HG02763 (cell line): ENCODE measurements at regions not wholly inside any gene's neighbourhood (a gene's known extent, or its start where the extent isn't known, plus 50 kb on each side); places are given as distances from the start of the nearest gene placed in this dataset.

Experiments
- ATAC-seq: cut with Tn5 transposase; IDR thresholded peaks from one replicate; pipeline ENCODE4 v1.9.1; 2021; ENCODE audit warnings: mild to moderate bottlenecking, moderate library complexity; ENCODE audit not compliant: unreplicated experiment

DNA sequence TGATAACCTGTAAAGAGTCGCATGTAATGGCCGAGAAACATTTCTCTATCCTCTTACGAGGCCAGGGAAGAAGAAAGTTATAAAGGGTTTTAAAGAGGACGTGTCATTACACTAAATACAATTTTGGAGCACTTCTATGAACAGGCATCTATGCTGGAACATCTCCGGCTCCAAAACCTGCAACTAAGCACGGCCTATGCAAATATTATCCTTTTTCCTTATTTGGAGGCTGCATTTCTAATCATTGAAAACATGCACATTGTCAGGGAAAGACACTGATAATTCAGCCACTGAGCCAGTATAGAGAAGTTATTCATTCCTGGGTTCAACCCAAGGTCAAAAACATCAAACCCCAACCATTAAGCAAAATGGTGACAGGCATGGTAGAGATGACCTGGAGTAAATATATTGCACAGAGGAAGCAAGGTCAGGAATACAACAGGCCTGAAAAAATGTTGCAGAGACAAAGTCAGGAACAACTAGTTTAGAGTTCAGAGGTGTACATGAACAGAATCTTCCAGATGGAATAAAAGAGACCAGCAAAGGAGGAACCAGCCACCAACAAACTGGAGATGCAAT lies 674.1 kb downstream of the NR2F1-AS1 start:
- no peak for ATAC-seq

GRCh38 chr5:92904021-92904420 lies 677.0 kb downstream of the NR2F1-AS1 start:
- no peak for ATAC-seq

DNA sequence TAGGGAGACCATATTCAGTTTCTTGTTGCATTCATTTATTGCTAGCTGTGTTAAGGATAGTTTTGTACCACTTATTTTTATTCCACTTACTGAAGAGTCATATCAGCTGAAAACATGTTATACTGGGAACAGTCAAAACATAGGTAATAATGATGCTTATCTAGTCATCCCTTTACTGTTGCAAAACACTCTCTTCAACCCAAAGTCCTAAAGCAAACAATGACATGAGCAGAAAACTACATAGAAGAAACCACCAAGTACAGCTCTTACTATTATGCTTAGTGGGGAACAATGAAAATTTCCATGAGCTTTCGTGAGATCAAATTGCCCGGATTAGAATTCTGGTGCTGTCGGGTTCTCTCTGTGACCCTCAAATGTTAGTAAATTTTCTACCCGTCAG lies 681.4 kb downstream of the NR2F1-AS1 start:
- ATAC-seq = no peak

DNA sequence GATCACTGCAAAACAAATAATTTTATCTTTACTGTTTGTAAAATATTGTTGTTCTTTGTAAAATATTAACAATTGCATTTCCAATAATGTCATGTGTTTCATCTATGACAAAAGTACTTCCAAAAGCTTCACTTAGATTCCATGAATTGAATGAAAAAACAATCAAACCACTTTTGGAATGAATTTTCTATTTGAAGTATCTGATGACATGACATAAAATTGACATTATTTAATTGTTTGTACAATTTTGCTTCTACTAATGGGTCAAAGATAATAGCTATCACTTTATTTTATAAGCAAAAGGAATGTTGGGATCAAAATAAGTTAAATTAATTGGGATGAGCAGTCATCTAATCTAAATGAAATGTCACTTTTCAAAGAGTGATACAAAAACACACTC lies 684.3 kb downstream of the NR2F1-AS1 start:
- ATAC-seq = no peak

DNA sequence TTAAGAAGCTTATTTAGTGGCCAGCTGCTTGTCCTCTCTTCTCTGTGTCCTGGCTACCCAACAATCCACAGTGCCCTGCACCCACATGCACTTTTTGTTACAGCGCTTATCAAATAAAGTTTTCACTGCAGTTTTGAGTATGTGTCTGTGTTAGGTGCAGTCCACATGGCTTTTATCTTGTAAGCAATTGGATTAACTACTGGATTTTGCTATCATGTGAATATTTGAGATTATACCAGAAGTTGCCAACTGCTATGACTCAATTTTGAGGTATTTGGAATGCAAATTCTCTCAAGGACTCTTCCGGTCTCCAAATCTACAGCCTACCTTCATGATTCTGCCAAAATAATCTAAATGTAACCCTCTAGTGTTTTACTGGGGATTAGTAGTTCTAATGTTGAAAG lies 690.2 kb downstream of the NR2F1-AS1 start:
- no peak for ATAC-seq

- no peak for ATAC-seq
Measured at GRCh38 chr5:92889140-92889539, 691.9 kb downstream of the NR2F1-AS1 start.

- no peak for ATAC-seq
Measured at GRCh38 chr5:92887254-92887653, 693.8 kb downstream of the NR2F1-AS1 start.

GRCh38 chr5:92886751-92887150 lies 694.3 kb downstream of the NR2F1-AS1 start:
- ATAC-seq = no peak

DNA sequence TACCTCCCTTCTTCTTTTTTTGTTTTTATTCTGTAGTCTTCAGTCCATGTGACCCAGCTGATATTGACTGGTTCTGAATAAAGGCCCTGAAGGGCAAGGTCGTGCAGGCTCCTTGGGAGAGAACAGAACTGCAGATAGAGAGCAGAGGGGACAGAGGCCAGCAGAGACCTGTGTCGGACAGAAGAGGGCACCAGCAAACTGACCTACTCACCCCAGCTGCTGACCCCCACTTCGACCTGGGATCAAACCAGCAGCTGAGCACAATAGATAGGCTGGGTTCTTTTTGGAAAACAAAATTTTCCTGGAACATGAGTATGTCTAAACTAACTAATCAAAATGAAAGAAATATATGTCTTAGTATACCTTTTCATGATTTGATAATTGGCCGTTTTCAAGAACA lies 695.1 kb downstream of the NR2F1-AS1 start:
- no peak for ATAC-seq

DNA sequence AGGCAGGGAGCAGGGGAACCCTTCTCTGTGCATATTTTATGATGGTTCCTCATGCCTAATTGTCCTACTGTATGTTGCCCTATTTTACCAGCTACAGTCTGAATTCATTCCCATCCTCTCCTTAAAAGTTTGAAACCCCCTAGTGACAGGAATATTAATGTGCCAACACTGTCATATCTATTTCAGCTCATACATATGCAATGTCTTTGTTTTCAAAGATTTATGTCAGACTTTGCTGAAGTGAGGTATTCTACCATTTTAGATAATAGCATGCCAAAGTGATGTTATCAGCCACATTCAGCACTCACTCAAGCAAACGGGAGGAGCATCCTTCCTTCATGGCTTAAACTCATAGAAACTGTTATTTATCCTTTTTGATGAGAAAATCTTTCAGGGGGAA lies 696.5 kb downstream of the NR2F1-AS1 start:
- no peak for ATAC-seq

DNA sequence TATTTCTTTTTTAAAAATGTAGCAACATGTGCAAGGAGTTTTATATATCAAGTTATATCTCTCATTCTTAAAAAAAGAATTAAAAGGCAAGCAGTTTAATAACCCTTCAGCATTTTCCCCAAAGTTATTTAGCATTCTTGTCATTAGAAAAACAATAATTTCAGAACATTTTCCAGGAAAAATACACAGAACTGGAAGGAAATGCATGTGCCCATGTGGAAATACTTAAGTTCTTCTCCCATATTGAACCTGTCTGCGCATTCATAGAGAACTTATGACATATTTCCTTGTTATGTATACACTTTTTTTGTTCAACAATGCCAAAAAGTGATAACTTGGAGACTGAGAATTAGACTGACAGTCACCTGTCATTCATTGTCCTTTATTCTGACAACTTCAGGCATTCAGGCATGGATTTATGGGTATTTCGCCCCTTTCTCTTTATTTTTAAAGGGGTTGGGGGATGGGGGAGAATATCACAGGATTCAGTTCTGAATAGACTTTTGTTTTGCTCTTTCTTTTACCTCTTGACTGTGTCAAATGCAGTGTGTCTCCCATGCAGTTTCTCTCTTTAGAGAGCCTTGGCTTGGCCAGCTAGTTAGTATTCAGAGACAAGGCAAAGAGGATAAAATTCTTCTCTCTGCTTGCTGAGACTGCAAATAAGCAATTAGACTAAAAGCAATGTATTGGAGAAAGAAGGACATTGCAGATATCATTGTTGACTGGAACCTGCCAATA lies 701.0 kb downstream of the NR2F1-AS1 start:
- no peak for ATAC-seq

DNA sequence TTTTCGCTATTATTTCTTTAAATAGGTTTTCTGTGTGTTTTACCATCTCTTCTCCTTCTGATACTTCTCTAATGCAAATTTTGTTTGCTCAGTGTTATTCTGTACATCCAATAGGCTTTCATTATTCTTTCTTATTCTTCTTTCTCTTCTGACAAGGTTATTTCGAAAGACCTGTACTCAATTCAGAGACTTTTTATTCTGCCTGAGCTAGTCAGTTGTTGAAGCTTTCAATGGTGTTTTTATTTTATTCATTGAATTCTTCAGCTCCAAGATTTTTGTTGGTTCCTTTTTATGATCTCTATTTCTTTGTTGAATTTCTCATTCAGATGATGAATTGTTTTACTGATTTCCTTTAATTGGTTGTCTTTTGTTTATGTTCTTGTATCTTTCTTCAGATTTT lies 706.2 kb downstream of the NR2F1-AS1 start:
- no peak for ATAC-seq

GRCh38 chr5:92868442-92868841 lies 712.6 kb downstream of the NR2F1-AS1 start:
- ATAC-seq = no peak

DNA sequence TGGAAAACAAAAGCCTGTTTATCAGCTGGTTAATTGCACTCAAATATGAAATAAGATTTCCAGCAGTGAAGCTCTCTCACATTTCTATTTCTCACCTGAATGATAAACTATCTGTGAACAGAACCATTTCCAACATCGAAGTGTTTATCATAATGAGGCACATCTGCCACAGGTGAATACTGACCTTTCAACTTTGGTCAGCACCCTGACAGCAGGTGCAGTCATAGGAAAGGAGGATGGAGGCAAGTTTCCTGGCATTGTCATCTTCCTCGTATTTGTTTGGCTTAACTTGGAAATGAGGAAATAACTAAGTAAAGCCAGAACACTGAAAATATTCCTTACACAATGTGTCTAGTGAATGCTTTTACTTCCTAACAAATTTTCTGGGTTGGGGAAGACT lies 716.4 kb downstream of the NR2F1-AS1 start:
- ATAC-seq = no peak

DNA sequence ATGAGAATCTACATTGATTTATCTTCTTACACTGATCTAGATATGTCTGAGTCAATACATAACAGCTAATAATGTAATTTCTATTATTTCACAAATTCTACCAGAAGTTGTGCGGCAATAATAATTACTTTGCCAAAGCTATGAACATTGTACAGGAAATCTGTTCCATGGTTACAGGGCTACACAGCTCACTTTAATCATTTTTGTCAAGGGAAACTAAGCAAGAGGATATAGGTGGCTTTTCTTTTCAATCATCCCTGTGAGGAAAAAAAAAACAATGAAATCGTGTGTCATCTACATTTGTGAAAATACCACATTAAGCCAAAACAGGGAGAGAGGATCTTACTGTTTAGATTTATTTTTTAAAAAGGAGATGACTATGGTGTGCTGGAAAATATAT lies 717.4 kb downstream of the NR2F1-AS1 start:
- no peak for ATAC-seq

DNA sequence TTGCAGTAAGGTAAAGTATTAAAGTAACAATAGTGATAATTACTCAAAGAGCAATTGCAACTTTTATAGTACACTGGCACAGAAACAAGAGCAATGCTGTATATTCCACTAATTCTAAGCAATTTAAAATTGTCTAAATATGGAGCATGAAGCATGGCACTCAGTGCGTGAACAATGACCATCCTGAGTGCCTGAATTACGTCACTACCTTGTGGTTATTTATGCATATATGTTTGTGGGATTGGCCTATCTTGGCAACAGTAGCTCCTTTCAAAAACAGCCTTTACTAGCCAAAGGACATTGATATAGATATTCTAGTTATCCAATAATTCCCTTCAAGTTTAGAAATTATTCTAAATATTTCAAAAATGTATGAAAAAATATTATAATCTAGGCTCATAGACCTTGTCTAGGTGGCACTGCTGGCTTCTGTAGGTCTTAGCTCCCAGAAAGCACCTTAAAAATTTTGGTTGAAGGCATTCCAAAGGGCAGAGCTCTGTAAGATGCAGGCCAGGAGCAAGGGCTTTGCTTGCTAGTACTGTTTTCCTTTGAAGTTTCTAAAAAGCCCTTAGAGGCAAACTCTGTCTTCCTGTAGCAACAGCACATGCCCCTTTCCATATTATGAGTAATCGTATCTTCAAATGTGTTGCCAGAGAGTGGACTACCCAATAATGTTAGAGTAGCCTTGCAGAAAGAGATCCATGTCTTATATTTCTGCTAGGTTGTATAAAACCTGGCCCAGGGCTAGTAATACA lies 719.3 kb downstream of the NR2F1-AS1 start:
- ATAC-seq = no peak

- ATAC-seq = no peak
Measured at GRCh38 chr5:92860061-92860460, 721.0 kb downstream of the NR2F1-AS1 start.

- ATAC-seq = no peak
Measured at GRCh38 chr5:92852219-92852618, 728.8 kb downstream of the NR2F1-AS1 start.

DNA sequence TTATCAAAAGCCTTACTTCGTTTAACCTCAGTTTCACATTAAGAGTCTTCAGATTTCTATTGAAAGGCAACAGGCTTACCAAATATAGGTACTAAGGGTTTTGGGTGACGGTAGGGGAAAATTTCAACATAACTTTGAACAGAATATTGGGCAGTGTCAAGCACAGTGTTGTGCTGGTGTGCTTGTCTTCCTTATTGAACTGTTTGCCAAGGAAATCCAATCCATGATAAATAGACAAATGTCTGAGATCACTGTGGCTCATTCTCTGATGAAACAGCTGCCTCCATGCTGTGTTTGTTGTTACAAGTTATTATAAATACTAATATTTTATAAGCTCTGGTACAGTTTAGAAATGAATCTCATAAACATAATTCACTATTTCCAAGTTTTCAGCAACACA lies 730.1 kb downstream of the NR2F1-AS1 start:
- ATAC-seq = no peak

- no peak for ATAC-seq
Measured at GRCh38 chr5:92849756-92850155, 731.3 kb downstream of the NR2F1-AS1 start.

DNA sequence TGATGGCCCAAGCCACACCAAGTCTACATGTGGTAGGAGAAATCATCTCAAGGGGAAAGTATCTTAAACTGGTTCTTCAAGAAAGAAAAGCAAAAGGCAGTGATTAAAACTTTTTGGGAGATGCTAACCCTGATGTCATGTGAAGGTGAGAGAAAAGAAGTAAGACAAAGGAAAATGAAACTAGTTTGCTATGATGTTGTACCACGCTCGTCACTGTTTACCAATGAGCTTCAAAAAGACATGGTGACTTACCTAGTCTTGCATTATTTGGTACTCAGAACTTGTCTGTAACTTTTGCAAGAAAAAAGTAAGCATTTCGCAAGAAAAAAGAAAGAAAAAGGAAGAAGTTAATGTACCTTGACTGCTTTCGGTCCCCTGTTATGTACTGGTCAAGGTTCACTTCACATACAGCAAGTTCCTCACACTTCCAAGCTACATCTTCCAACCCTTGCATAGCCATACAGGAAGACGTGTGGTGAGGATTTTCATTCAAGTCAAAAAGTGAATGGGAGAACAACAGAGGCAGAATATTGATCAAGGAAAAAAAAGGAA lies 739.3 kb downstream of the NR2F1-AS1 start:
- ATAC-seq = no peak

DNA sequence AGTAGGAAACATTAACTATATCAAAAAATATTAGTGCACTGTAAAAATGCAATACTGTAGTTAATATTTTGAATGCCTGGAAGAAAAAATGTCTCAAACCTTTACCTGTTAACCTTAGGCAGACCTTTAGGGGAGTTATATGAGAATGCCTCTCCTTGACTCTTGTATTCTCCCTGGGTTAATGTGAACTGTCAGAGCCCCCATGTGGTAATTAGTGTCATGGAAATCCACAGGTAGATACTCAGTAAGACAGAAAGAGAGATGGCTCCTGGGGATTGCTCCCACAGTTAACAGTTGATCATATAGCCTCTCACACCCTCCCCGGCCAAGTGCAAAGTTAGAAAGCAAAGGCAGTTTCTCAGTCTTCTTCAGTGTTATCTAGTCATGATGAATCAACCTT lies 742.8 kb downstream of the NR2F1-AS1 start:
- no peak for ATAC-seq
